22Rv1 (cell line): ENCODE measurements at regions not wholly inside any gene's neighbourhood (a gene's known extent, or its start where the extent isn't known, plus 50 kb on each side); places are given as distances from the start of the nearest gene placed in this dataset.

Source experiments
- ZFX ChIP-seq: fragments of 450-650 bp; IDR thresholded peaks from 2 replicates; pipeline ENCODE4 v1.6.1; 2017; ENCODE audit warnings: antibody characterized with exemption, borderline replicate concordance
- TF ChIP-seq, protein P1 (sequence below): fragments of 450-650 bp; IDR thresholded peaks from 2 replicates; pipeline ENCODE4 v1.5.1; 2017; ENCODE audit warnings: mild to moderate bottlenecking

DNA sequence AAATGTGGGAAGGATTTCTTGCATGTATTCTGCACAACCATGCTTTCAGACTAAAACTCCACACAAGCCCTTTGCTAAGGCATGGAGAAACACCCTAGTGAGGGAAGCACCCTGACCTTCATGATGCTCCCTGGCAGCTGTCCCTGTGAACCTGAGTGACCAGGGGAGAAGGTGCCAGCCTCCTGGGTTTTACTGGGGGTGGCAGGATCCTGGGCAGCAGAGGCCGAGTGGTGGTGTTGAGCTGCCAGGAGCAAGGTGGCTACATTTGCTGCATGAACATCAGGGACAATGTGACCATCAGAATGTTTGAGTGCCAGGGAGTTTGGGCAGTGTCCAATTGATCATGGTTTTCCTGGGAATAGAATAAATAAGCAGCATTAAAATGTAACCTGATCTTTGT lies 437.9 kb downstream of the TCERG1L start:
- TF ChIP-seq, protein P1, sequence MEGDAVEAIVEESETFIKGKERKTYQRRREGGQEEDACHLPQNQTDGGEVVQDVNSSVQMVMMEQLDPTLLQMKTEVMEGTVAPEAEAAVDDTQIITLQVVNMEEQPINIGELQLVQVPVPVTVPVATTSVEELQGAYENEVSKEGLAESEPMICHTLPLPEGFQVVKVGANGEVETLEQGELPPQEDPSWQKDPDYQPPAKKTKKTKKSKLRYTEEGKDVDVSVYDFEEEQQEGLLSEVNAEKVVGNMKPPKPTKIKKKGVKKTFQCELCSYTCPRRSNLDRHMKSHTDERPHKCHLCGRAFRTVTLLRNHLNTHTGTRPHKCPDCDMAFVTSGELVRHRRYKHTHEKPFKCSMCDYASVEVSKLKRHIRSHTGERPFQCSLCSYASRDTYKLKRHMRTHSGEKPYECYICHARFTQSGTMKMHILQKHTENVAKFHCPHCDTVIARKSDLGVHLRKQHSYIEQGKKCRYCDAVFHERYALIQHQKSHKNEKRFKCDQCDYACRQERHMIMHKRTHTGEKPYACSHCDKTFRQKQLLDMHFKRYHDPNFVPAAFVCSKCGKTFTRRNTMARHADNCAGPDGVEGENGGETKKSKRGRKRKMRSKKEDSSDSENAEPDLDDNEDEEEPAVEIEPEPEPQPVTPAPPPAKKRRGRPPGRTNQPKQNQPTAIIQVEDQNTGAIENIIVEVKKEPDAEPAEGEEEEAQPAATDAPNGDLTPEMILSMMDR = no peak
- no peak for TF ChIP-seq ZFX
